GM23338 (cell line): ENCODE measurements at regions not wholly inside any gene's neighbourhood (a gene's known extent, or its start where the extent isn't known, plus 50 kb on each side); places are given as distances from the start of the nearest gene placed in this dataset.

ENCODE experiments used
- ATAC-seq: fragments of 200-7000 bp; cut with Tn5 transposase; 3 replicates; pipeline ENCODE4 v1.9.1; 2020
- DNase-seq: peaks from one replicate; pipeline ENCODE4 v3.0.0-alpha.2; 2015; ENCODE audit warnings: low spot score
- H2AFZ ChIP-seq: fragments of 200-600 bp; sonication (generic); 2 replicates; pipeline ENCODE4 v1.8.0; 2016; ENCODE audit warnings: antibody characterized with exemption, mild to moderate bottlenecking, moderate library complexity
- H3F3A ChIP-seq: fragments of 200-600 bp; sonication (generic); replicated peaks from 2 replicates; pipeline ENCODE4 v1.8.0; 2017; ENCODE audit warnings: antibody characterized with exemption, mixed run types, low read depth
- H3K27ac ChIP-seq: fragments of 200-600 bp; sonication (generic); 2 replicates; pipeline ENCODE4 v1.6.1; 2016; ENCODE audit warnings: low read depth
- H3K27me3 ChIP-seq: fragments of 200-600 bp; sonication (generic); 2 replicates; pipeline ENCODE4 v1.8.0; 2016; ENCODE audit warnings: mild to moderate bottlenecking, mixed run types, moderate library complexity; ENCODE audit not compliant: insufficient read depth
- H3K36me3 ChIP-seq: fragments of 200-600 bp; sonication (generic); 2 replicates; pipeline ENCODE4 v1.8.0; 2016; ENCODE audit warnings: mild to moderate bottlenecking; ENCODE audit not compliant: insufficient read depth
- H3K4me1 ChIP-seq: fragments of 200-600 bp; sonication (generic); 2 replicates; pipeline ENCODE4 v1.8.0; 2016; ENCODE audit warnings: mild to moderate bottlenecking, moderate library complexity; ENCODE audit not compliant: insufficient read depth
- H3K4me2 ChIP-seq: fragments of 200-600 bp; sonication (generic); 2 replicates; pipeline ENCODE4 v1.7.1; 2017; ENCODE audit warnings: mixed run types
- H3K4me3 ChIP-seq: fragments of 200-600 bp; sonication (generic); 2 replicates; pipeline ENCODE4 v1.6.1; 2016; ENCODE audit warnings: mixed run types
- H3K79me2 ChIP-seq: fragments of 200-600 bp; sonication (generic); replicated peaks from 2 replicates; pipeline ENCODE4 v1.8.0; 2017; ENCODE audit warnings: mild to moderate bottlenecking; ENCODE audit not compliant: insufficient read depth
- H3K9me2 ChIP-seq: fragments of 200-600 bp; sonication (generic); 2 replicates; pipeline ENCODE4 v1.8.0; 2017; ENCODE audit not compliant: insufficient read depth
- H4K20me1 ChIP-seq: fragments of 200-600 bp; sonication (generic); replicated peaks from 2 replicates; pipeline ENCODE4 v1.8.0; 2017; ENCODE audit warnings: mild to moderate bottlenecking; ENCODE audit not compliant: insufficient read depth
- H3K27ac Mint-ChIP-seq: 2 replicates; pipeline ENCODE4 v1.8.0; 2020; ENCODE audit warnings: inconsistent platforms, mild to moderate bottlenecking, moderate library complexity, mixed read lengths
- H3K27me3 Mint-ChIP-seq: 3 replicates; pipeline ENCODE4 v1.8.0; 2022; ENCODE audit warnings: low read depth, mild to moderate bottlenecking, moderate library complexity, mixed read lengths, inconsistent platforms; ENCODE audit not compliant: insufficient read depth, poor library complexity
- H3K36me3 Mint-ChIP-seq: 3 replicates; pipeline ENCODE4 v1.8.0; 2021; ENCODE audit warnings: low read depth, mild to moderate bottlenecking, inconsistent platforms, moderate library complexity, mixed read lengths
- H3K4me1 Mint-ChIP-seq: 3 replicates; pipeline ENCODE4 v1.8.0; 2020; ENCODE audit warnings: mild to moderate bottlenecking, inconsistent platforms, mixed read lengths
- H3K4me3 Mint-ChIP-seq: 3 replicates; pipeline ENCODE4 v1.8.0; 2021; ENCODE audit warnings: moderate library complexity, mild to moderate bottlenecking, inconsistent platforms, mixed read lengths
- H3K9me3 Mint-ChIP-seq: 3 replicates; pipeline ENCODE4 v1.8.0; 2020; ENCODE audit warnings: moderate library complexity, mild to moderate bottlenecking, inconsistent platforms, mixed read lengths
- CREB1 ChIP-seq: fragments of 250-450 bp; sonication (Bioruptor Pico); IDR thresholded peaks from 2 replicates; pipeline ENCODE4 v1.5.0; 2020; ENCODE audit warnings: low read depth, mild to moderate bottlenecking, moderate library complexity
- CTCF ChIP-seq, 2 experiments: fragments of 200-600 bp in 1 of 2; sonication (generic) in 1 of 2; conservative IDR thresholded peaks; 2 replicates each; pipeline versions ENCODE4 v1.5.1 to v1.6.1; 2016 to 2017; ENCODE audit warnings: antibody characterized with exemption in 2 of 2, low read depth in 2 of 2, mild to moderate bottlenecking in 2 of 2, moderate library complexity in 1 of 2
- ETS1 ChIP-seq: IDR thresholded peaks from 2 replicates; pipeline ENCODE4 v1.6.1; 2016; ENCODE audit warnings: antibody characterized with exemption
- EZH2 ChIP-seq: fragments of 200-600 bp; sonication (generic); IDR thresholded peaks from one replicate; pipeline ENCODE4 v1.8.0; 2017; ENCODE audit warnings: antibody characterized with exemption, mild to moderate bottlenecking, low read depth; ENCODE audit not compliant: unreplicated experiment
- EZH2phosphoT487 ChIP-seq: fragments of 200-600 bp; sonication (generic); IDR thresholded peaks from one replicate; pipeline ENCODE4 v1.8.1; 2018; ENCODE audit warnings: antibody characterized with exemption; ENCODE audit not compliant: unreplicated experiment
- JUNB ChIP-seq: IDR thresholded peaks from one replicate; pipeline ENCODE4 v1.6.1; 2016; ENCODE audit warnings: antibody characterized with exemption; ENCODE audit not compliant: unreplicated experiment
- NANOG ChIP-seq: IDR thresholded peaks from 2 replicates; pipeline ENCODE4 v1.6.1; 2016; ENCODE audit warnings: antibody characterized with exemption, borderline replicate concordance
- POLR2AphosphoS5 ChIP-seq: IDR thresholded peaks from 2 replicates; pipeline ENCODE4 v1.6.1; 2016; ENCODE audit warnings: antibody characterized with exemption, low read depth
- ZNF114 ChIP-seq: fragments of 250-450 bp; sonication (Bioruptor Pico); IDR thresholded peaks from 2 replicates; pipeline ENCODE4 v1.5.0; 2020; ENCODE audit warnings: mild to moderate bottlenecking, moderate library complexity
- ZNF331 ChIP-seq: fragments of 250-450 bp; sonication (Bioruptor Pico); IDR thresholded peaks from 2 replicates; pipeline ENCODE4 v1.5.0; 2020; ENCODE audit warnings: low read depth, mild to moderate bottlenecking, moderate library complexity
- ZNF462 ChIP-seq: fragments of 250-450 bp; sonication (Bioruptor Pico); IDR thresholded peaks from 2 replicates; pipeline ENCODE4 v1.5.0; 2020; ENCODE audit warnings: mild to moderate bottlenecking, moderate library complexity

- TF ChIP-seq ZNF462 (CRISPR knock-in tag) (no peak), NANOG (no peak), POLR2AphosphoS5 (no peak), ETS1 (no peak)
These were observed 107.1 kb upstream of the TPM1 start (continued) for GRCh38 chr15:62935300-62936081.

- H3K36me3 Mint-ChIP-seq: no peaks in the 10 kb centered on the region
- ATAC-seq (no peak), DNase-seq (no peak)
- no peak overlapping the region for H3K27ac ChIP-seq
- H3K4me3 Mint-ChIP-seq: no peak overlapping the region
- H3K27me3 ChIP-seq: no peaks in the 10 kb centered on the region
- no peak overlapping the region for H3K4me2 ChIP-seq
- H4K20me1 ChIP-seq: no peaks in the 10 kb centered on the region
- no peaks in the 10 kb centered on the region for H3F3A ChIP-seq
- no peaks in the 10 kb centered on the region for H3K9me3 Mint-ChIP-seq
- no peaks in the 10 kb centered on the region for H3K79me2 ChIP-seq
- H3K27me3 Mint-ChIP-seq: peaks cover 8% of the 10 kb centered on the region
- H3K4me1 ChIP-seq: no peaks in the 10 kb centered on the region
- peaks cover 12% of the 10 kb centered on the region for H3K4me1 Mint-ChIP-seq
- H3K36me3 ChIP-seq: no peaks in the 10 kb centered on the region
- no peaks in the 10 kb centered on the region for H3K9me2 ChIP-seq
- H3K4me3 ChIP-seq: no peak overlapping the region
- H2AFZ ChIP-seq: no peak overlapping the region
- no peak overlapping the region for H3K27ac Mint-ChIP-seq
- TF ChIP-seq EZH2phosphoT487 (no peak), ZNF331 (no peak), EZH2 (no peak), POLR2AphosphoS5 (no peak), JUNB (no peak), CTCF (conservative IDR thresholded peaks at IDR 0.05; ENCODE audit: low read depth in 2 of 2) (no peak), NANOG (no peak), ZNF114 (no peak), CREB1 (CRISPR knock-in tag) (no peak)
These were observed 103.7 kb upstream of the TPM1 start for GRCh38 chr15:62938825-62939224.
